Stimulated activated CD4-positive, alpha-beta T cell treated with anti-CD3 and anti-CD28 coated beads, Interleukin-12 subunit alpha, Interleukin-12 subunit beta, amount 100 ng/mL, for 24 hours (primary cell): ENCODE measurements at regions not wholly inside any gene's neighbourhood (a gene's known extent, or its start where the extent isn't known, plus 50 kb on each side); places are given as distances from the start of the nearest gene placed in this dataset.
"Not testable (repeated sequence)": the region's sequence is repeated elsewhere in the genome, so short reads cannot be mapped to it uniquely, and the experiment has no call there.

ENCODE experiments used
- DNase-seq, 2 experiments: peaks; one replicate each; pipeline ENCODE4 v3.0.0-alpha.2; 2020; ENCODE audit warnings: low read depth in 2 of 2

DNA sequence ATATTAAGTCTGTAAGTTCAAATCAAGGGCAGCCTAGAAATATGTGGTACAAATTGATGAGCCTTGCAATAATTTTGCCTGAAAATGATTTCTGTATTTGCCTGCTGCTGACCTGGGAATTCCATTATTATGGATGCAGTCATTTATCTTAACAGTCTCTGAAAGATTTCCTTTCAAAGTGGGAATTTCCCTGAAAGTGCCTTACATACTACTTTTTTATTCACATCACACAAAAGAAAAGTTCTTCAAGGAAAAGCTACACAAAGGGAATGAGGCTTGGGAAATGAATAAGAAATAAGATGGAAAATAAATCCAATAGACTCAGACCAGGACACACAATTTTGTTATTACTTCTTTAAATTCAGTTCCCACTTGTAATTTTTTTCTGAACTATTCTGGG, 537.8 kb upstream of the PTGER4 start:
- no peak for DNase-seq

DNA sequence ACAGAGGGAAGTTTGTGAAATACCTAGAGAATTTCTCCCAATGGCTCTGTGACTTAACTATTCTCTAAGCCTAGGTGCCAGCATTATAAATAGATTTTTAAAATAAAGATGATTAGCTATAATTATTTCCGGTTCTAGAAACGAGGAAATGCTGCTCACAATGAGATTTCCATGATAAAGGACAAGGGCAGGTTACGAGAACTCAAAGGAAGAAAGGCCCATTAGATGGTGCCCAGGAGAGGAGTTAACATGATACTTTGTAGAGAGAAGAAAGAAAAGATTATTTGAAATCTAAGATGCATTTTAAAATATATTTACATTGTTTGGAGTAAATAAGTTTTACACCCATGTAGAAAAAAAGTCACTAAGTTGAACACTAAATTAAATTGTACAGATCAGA, 538.3 kb upstream of the PTGER4 start:
- DNase-seq: no peak

GRCh38 chr5:40137223-40137622, 542.5 kb upstream of the PTGER4 start:
- DNase-seq: no peak

- no peak for DNase-seq
Measured at GRCh38 chr5:40134883-40135520, 544.7 kb upstream of the PTGER4 start.

GRCh38 chr5:40124367-40124766, 555.3 kb upstream of the PTGER4 start:
- DNase-seq: no peak

- no peak for DNase-seq
Measured at GRCh38 chr5:40121236-40121635, 558.5 kb upstream of the PTGER4 start.

- DNase-seq: no peak
Measured at GRCh38 chr5:40112875-40113274, 566.8 kb upstream of the PTGER4 start.

GRCh38 chr5:40111036-40111435, 568.7 kb upstream of the PTGER4 start:
- not testable (repeated sequence) for DNase-seq

- DNase-seq: not testable (repeated sequence)
Measured at GRCh38 chr5:40108764-40109390, 570.8 kb upstream of the PTGER4 start.

- DNase-seq: not testable (repeated sequence)
Measured at GRCh38 chr5:40107786-40108185, 571.9 kb upstream of the PTGER4 start.

DNA sequence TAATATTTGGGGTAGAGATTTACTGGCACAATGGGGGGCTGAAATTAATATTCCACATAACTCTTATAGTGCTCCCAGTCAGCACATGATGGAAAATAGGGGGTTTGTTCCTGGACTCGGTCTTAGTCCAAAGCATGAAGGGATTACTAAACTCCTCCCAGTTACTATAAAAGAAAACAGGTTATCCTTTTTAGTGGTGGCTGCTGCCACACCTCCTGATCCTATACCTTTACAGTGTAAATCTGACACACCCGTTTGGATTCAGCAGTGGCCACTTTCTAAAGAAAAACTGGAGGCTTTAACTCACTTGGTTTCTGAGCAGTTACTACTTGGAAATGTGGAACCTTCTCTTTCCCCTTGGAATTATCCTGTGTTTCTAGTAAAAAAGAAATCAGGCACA, 572.9 kb upstream of the PTGER4 start:
- no peak for DNase-seq

- no peak for DNase-seq
Measured at GRCh38 chr5:40098313-40098712, 581.4 kb upstream of the PTGER4 start.

DNA sequence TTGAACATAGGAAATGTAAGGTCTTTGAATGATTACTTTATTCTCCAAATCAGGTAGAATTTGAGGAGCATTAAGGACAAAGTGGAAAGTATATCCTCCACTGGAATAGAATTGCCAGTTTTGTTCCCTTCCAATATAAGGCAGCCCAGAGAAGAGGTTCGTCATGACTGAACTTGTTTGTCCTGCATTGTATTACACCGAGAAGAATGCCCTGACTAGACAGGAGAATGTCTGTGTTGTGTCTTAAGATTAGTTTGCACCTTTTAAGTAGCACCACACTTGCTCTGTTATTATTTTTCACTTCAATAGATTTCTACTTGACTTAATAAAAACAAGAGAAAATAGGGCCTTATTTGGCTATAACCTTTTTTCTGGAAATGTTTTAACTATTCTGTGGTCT, 586.2 kb upstream of the PTGER4 start:
- DNase-seq: no peak

DNA sequence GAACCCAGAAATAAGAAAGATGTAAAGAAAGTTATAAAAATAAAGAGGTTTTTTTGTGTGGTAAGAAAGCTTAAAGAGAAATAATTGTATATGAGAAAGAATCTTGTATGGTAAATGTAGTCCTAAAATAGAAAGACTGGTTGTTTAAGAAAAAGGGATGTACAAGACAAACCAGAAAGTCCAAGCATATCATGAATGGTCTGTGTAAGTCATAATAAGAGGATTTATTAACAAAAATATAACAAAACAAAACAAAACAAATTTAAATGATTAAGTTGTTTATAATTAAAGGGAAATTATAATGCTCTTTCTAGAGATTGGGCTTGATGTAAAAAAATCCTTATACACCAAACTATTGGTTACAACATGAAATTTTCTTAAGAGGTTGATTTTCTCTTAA, 590.4 kb upstream of the PTGER4 start:
- DNase-seq: no peak

DNA sequence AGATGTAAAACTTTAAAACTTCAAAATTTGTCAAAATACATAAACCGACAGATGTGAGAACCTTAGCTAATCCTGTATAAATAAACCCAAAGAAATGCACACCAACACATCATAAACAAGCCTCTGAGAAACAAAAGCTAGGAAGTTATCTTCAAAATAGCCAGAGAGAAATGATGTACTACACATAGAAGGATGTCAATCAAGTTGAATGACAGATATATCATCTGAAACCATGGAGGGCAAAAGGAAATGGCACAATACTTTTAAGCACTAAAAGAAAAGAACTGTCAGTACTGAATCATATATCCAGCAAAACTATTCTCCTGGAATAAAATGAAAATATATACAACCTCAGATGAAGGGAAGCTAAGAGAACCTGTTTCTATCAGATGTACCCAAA, 595.1 kb upstream of the PTGER4 start:
- no peak for DNase-seq

- DNase-seq: no peak
Measured at GRCh38 chr5:40082313-40082712, 597.4 kb upstream of the PTGER4 start.

- no peak for DNase-seq
Measured at GRCh38 chr5:40080191-40080590, 599.5 kb upstream of the PTGER4 start.

DNA sequence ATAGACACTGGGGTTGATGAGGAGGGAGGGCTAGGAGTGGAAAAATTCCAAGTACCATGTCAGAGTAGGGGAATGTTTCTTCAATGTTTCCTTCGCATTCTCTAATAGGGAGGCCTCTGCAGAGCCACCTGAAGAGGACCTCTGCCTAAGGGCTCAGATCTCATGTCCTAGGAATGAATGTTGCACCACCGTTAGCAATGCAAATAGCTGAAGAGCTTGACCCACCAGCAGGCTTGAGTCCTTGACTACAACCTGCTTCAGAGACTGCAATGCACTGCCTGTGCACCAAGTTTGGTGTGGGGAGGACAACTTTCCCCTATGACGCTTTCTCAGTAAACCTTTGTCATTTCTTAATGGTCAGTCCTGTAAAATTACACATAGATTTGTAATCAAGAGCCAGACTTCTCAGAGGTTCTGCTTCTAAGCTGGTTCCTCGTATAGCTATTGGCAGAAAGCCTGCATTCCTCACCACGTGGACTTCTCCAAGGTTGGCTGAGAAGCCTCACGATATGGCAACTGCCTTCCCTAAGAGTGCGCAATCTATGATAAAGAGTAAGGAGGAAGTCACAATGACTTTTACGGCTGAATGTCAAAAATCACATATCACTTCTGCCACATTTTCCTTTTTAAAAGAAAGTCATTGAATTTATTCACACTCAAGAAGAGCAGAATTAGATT, 600.7 kb upstream of the PTGER4 start:
- DNase-seq: no peak

- DNase-seq: no peak
Measured at GRCh38 chr5:40074826-40075225, 604.9 kb upstream of the PTGER4 start.

- DNase-seq: no peak
Measured at GRCh38 chr5:40073927-40074326, 605.8 kb upstream of the PTGER4 start.

GRCh38 chr5:40071870-40072269, 607.8 kb upstream of the PTGER4 start:
- no peak for DNase-seq

DNA sequence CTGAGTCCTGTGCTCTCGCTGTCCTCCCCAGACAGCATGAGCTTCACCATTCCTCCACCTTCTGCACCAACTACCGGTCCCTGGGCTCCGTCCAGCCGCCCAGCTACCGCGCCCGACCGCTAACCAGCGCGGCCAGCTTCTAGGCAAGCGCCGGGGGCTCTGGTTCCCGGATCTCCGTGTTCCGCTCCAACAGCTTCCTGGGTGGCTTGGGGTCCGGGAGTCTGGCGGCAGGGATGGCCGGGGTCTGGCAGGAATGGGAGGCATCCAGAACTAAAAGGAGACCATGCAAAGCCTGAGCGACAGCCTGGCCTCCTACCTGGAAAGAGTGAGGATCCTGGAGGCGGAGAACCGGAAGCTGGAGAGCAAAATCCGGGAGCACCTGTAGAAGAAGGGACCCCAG, 613.1 kb upstream of the PTGER4 start:
- DNase-seq: no peak

GRCh38 chr5:40052808-40053207, 626.9 kb upstream of the PTGER4 start:
- no peak for DNase-seq
